GM21381 (cell line): ENCODE measurements at regions not wholly inside any gene's neighbourhood (a gene's known extent, or its start where the extent isn't known, plus 50 kb on each side); places are given as distances from the start of the nearest gene placed in this dataset.

Experiments used
- ATAC-seq: cut with Tn5 transposase; IDR thresholded peaks from one replicate; pipeline ENCODE4 v1.9.1; 2021; ENCODE audit warnings: mild to moderate bottlenecking, moderate library complexity; ENCODE audit not compliant: unreplicated experiment

DNA sequence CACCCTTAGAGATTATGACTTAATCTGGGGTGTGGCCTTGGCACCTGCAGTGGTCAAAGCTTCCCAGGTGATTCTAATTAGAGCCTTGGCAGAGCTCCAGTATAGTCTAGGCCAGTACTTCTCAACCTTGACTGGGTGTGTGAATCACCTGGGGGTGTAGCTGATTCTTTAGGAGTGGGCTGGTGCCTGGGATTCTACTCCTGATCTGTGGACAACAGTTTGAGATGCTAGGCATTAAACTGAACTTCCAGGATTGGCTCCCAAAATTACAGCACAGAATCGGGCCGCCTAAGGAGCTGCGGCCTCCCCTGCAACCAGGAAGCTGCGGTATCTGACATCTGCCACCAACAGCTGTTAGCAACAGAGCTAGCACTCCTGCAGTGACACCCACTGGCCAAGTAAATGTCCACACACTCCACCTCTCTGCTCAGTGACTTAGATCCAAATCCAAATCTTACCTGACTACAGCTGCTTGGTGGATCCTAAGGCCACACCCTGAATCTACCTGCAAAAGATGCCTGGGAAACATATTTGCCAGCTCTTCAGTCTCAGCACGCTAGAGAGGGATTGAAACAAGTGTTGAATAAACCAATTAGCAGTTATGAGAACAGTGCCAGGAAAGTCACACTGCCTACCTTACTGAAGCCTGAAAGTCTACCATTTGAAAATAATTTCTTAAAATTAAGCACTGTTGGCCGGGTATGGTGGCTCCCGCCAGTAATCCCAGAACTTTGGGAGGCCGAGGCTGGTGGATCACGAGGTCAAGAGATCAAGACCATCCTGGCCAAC lies 126.7 kb downstream of the UNC5CL start:
- peak; percentile 98 for ATAC-seq

GRCh38 chr6:40910260-40910893 lies 128.6 kb downstream of the UNC5CL start:
- ATAC-seq: no peak

GRCh38 chr6:40909811-40910210 lies 129.2 kb downstream of the UNC5CL start:
- ATAC-seq: no peak

GRCh38 chr6:40907198-40907701 lies 131.8 kb downstream of the UNC5CL start:
- no peak for ATAC-seq

- ATAC-seq: no peak
These were observed 132.3 kb downstream of the UNC5CL start for GRCh38 chr6:40906759-40907158.

DNA sequence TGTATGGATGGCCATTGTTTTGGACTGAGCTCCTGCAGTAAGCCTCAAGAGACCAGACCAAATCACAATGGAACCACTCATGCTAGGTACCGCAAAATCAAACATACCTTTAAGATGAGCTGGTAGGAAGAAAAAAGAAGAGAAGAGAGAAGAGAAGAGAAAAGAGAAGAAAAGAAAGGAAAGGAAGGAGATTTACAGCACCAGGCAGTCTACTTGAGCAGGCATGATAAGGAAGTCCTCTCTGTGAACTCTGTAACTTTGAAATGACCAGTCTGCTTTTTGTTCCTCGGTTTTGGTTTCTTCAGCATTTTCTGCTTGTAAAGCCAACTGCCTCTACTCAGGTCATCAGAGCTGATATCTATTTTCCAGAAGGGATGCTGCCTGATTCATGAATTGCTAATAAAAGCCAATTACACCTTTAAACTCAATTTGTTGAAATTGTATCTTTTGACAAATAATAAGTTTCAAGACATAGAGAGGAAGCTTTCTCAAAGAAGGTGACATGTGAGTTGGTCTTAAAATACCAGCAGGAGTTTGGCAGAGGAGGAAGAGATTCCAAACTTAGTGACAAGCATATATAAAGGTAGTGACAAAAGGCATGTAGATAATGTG lies 134.3 kb downstream of the UNC5CL start:
- no peak for ATAC-seq

- no peak for ATAC-seq
These were observed 135.6 kb downstream of the UNC5CL start for GRCh38 chr6:40903456-40903855.

- no peak for ATAC-seq
These were observed 137.5 kb downstream of the UNC5CL start for GRCh38 chr6:40901322-40902055.

- ATAC-seq: no peak
These were observed 138.2 kb downstream of the UNC5CL start for GRCh38 chr6:40900791-40901190.

- no peak for ATAC-seq
These were observed 139.3 kb downstream of the UNC5CL start for GRCh38 chr6:40899684-40900155.

DNA sequence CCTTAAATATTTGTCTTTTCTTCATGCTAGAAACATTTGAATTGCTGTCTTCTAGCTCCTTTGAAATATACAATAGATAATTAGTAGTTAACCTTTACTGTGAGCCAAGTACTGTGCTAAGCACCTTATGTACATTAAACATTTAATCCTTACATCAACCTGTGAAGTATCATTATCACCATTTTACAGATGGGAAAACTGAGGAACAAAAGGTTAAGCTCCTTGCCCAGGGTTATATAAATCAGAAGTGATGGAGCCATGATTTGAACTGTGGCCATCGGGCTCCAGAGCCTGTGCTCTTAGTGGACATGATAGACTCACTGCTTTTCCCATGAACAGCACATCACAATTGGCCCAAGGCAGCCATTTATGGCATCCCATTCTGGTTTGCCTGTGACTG lies 140.9 kb downstream of the UNC5CL start:
- ATAC-seq: no peak

- no peak for ATAC-seq
These were observed 141.5 kb downstream of the UNC5CL start for GRCh38 chr6:40897390-40898003.

- no peak for ATAC-seq
These were observed 142.3 kb downstream of the UNC5CL start for GRCh38 chr6:40896696-40897095.

- ATAC-seq: no peak
These were observed 143.8 kb downstream of the UNC5CL start for GRCh38 chr6:40894962-40895799.

- no peak for ATAC-seq
These were observed 146.0 kb downstream of the UNC5CL start for GRCh38 chr6:40893021-40893420.

- ATAC-seq: no peak
These were observed 146.8 kb downstream of the UNC5CL start for GRCh38 chr6:40892223-40892622.

GRCh38 chr6:40891686-40892085 lies 147.3 kb downstream of the UNC5CL start:
- no peak for ATAC-seq

GRCh38 chr6:40891131-40891530 lies 147.9 kb downstream of the UNC5CL start:
- no peak for ATAC-seq

GRCh38 chr6:40889137-40889832 lies 149.7 kb downstream of the UNC5CL start:
- no peak for ATAC-seq
